ENCODE measurements at regions not wholly inside any gene's neighbourhood (a gene's known extent, or its start where the extent isn't known, plus 50 kb on each side); places are given as distances from the start of the nearest gene placed in this dataset.

- Histone ChIP-seq H3K79me2 (ENCODE audit: insufficient read depth, low read length) (no peaks in the 10 kb centered on the region), H3K9ac (ENCODE audit: insufficient read depth, low read depth, low read length) (no peak overlapping the region), H2AFZ (ENCODE audit: low read length) (no peak overlapping the region), H3K4me1 (ENCODE audit: insufficient read depth, low read length) (no peaks in the 10 kb centered on the region), H3K4me2 (ENCODE audit: low read depth, low read length) (no peak overlapping the region), H4K20me1 (ENCODE audit: insufficient read depth, low read length) (no peaks in the 10 kb centered on the region), H3K36me3 (replicated peaks in 1 of 2; ENCODE audit: control insufficient read depth in 1 of 2, insufficient read depth in 2 of 2, low read length in 2 of 2) (no peaks in the 10 kb centered on the region), H3K27me3 (ENCODE audit: control insufficient read depth in 1 of 2, insufficient read depth in 2 of 2, low read length in 2 of 2) (no peaks in the 10 kb centered on the region), H3K4me3 (replicated peaks in 1 of 3; ENCODE audit: insufficient read depth in 1 of 3, low read depth in 2 of 3, low read length in 3 of 3) (no peak overlapping the region), H3K9me3 (ENCODE audit: low read length) (no peaks in the 10 kb centered on the region), H3K27ac (ENCODE audit: extremely low read length, insufficient read depth, low read length) (no peak overlapping the region)
- DNase-seq (ENCODE audit: low spot score) (no peak), FAIRE-seq (no peak), ATAC-seq (no peak; the same call in 2 of the 3 replicates)
- in situ Hi-C loops (cut with HindIII; ENCODE audit: extremely low pct_ligation_motif_present, low pct_unique_long_range_greater_than_20kb) (no loop called here), intact Hi-C loops (cut with micrococcal nuclease; ENCODE audit: unreplicated experiment) (no loop called here)
- CTCF ChIA-PET (ENCODE audit: low intra/inter-chr PET ratio, low total read pairs), result no interaction called here
- no TSS peak for BruUV-seq (replicated peaks)
- 26% methylated on average over 3 of the region's 3 CpGs for WGBS (ENCODE audit: low lambda C conversion rate)
- TF ChIP-seq ZBTB2 (CRISPR knock-in tag; IDR thresholded peaks at IDR 0.05; ENCODE audit: low read depth), result no peak
- no peak for TF ChIP-seq KDM1A (CRISPR knock-in tag; IDR thresholded peaks at IDR 0.05)
- TF ChIP-seq GATA4 (IDR thresholded peaks at IDR 0.05; ENCODE audit: borderline replicate concordance, low read depth), result no peak
- no peak for TF ChIP-seq ZNF432 (CRISPR knock-in tag; IDR thresholded peaks at IDR 0.05; ENCODE audit: borderline replicate concordance)
- TF ChIP-seq FOSL2 (CRISPR knock-in tag; IDR thresholded peaks at IDR 0.05), result no peak
- POLR2A ChIA-PET, result no interaction called here
These were observed 223.0 kb upstream of the EGLN3 start for GRCh38 chr14:34173916-34174315.

- ChIA-PET POLR2A (no interaction called here), CTCF (ENCODE audit: low intra/inter-chr PET ratio, low total read pairs) (no interaction called here)
- FAIRE-seq, result no peak
- WGBS (ENCODE audit: low lambda C conversion rate), result 23% methylated on average over 6 of the region's 6 CpGs
- intact Hi-C loops (cut with micrococcal nuclease; ENCODE audit: unreplicated experiment), result no loop called here
- Histone ChIP-seq H2AFZ (ENCODE audit: low read length) (no peak overlapping the region), H3K27me3 (ENCODE audit: control insufficient read depth in 1 of 2, insufficient read depth in 2 of 2, low read length in 2 of 2) (no peaks in the 10 kb centered on the region; a peak in 1 of 5 replicates), H3K9ac (ENCODE audit: insufficient read depth, low read depth, low read length) (no peak overlapping the region), H3K27ac (ENCODE audit: extremely low read length, insufficient read depth, low read length) (no peak overlapping the region), H3K4me1 (ENCODE audit: insufficient read depth, low read length) (no peaks in the 10 kb centered on the region), H4K20me1 (ENCODE audit: insufficient read depth, low read length) (no peaks in the 10 kb centered on the region), H3K4me3 (replicated peaks in 1 of 3; ENCODE audit: insufficient read depth in 1 of 3, low read depth in 2 of 3, low read length in 3 of 3) (no peak overlapping the region), H3K4me2 (ENCODE audit: low read depth, low read length) (no peak overlapping the region), H3K79me2 (ENCODE audit: insufficient read depth, low read length) (no peaks in the 10 kb centered on the region), H3K36me3 (replicated peaks in 1 of 2; ENCODE audit: control insufficient read depth in 1 of 2, insufficient read depth in 2 of 2, low read length in 2 of 2) (no peaks in the 10 kb centered on the region), H3K9me3 (ENCODE audit: low read length) (no peaks in the 10 kb centered on the region)
- no TSS peak for BruUV-seq (replicated peaks)
- TF ChIP-seq ZBTB1 (CRISPR knock-in tag; IDR thresholded peaks at IDR 0.05; ENCODE audit: borderline replicate concordance), result no peak
- TF ChIP-seq ZBTB26 (CRISPR knock-in tag; IDR thresholded peaks at IDR 0.05; ENCODE audit: borderline replicate concordance), result no peak
- TF ChIP-seq ZNF776 (CRISPR knock-in tag; IDR thresholded peaks at IDR 0.05), result no peak
- TF ChIP-seq U2AF1 (optimal IDR thresholded peaks at IDR 0.05; ENCODE audit: low read depth, low read length), result no peak
- no peak for TF ChIP-seq ZNF644 (CRISPR knock-in tag; IDR thresholded peaks at IDR 0.05; ENCODE audit: low read depth)
- no peak for TF ChIP-seq ZNF136 (CRISPR knock-in tag; IDR thresholded peaks at IDR 0.05; ENCODE audit: low read depth)
- no peak for TF ChIP-seq MIER2 (CRISPR knock-in tag; IDR thresholded peaks at IDR 0.05)
- no peak for TF ChIP-seq SALL1 (CRISPR knock-in tag; IDR thresholded peaks at IDR 0.05)
- TF ChIP-seq ZNF143 (CRISPR knock-in tag; IDR thresholded peaks at IDR 0.05), result no peak
- no peak for TF ChIP-seq HDAC6 (IDR thresholded peaks at IDR 0.05; ENCODE audit: low read depth, low read length)
- TF ChIP-seq ESRRA (CRISPR knock-in tag; IDR thresholded peaks at IDR 0.05; ENCODE audit: low read depth), result no peak
- no peak; the same call in 2 of the 3 replicates for ATAC-seq
- DNase-seq (ENCODE audit: low spot score), result no peak
- in situ Hi-C loops (cut with HindIII; ENCODE audit: extremely low pct_ligation_motif_present, low pct_unique_long_range_greater_than_20kb), result no loop called here
These were observed 221.9 kb upstream of the EGLN3 start for GRCh38 chr14:34172550-34173368.

Measured in HepG2 (cell line).